ENCODE measurements at regions not wholly inside any gene's neighbourhood (a gene's known extent, or its start where the extent isn't known, plus 50 kb on each side); places are given as distances from the start of the nearest gene placed in this dataset.

DNA sequence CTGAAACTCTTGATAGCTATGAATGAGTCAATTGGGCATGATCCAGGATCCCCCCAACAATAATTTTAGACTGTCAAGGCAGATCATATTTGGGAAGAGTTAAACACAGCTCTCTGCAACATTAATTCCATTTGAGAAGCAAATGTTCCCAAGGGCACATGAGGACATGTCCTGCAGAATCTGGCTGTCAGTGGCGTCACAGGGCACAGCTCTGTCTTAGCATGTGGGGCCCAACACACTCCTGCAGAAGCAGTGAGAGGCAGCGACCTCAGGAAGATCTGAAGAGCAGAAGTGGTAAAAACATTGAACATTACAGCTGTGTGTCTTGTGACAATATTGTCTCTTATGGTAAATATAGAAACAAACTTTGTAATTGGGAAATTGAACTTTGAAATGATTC is 197.1 kb upstream of the PBX1 start:
- DNase-seq: no peak
- no peak overlapping the region for H3K4me3 ChIP-seq
- WGBS, 2 donors: 53 to 67% methylated on average over 2 of the region's 2 CpGs
- TF ChIP-seq POLR2A (IDR thresholded peaks at IDR 0.05): no peak
- TF ChIP-seq, protein P1, sequence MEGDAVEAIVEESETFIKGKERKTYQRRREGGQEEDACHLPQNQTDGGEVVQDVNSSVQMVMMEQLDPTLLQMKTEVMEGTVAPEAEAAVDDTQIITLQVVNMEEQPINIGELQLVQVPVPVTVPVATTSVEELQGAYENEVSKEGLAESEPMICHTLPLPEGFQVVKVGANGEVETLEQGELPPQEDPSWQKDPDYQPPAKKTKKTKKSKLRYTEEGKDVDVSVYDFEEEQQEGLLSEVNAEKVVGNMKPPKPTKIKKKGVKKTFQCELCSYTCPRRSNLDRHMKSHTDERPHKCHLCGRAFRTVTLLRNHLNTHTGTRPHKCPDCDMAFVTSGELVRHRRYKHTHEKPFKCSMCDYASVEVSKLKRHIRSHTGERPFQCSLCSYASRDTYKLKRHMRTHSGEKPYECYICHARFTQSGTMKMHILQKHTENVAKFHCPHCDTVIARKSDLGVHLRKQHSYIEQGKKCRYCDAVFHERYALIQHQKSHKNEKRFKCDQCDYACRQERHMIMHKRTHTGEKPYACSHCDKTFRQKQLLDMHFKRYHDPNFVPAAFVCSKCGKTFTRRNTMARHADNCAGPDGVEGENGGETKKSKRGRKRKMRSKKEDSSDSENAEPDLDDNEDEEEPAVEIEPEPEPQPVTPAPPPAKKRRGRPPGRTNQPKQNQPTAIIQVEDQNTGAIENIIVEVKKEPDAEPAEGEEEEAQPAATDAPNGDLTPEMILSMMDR (IDR thresholded peaks at IDR 0.05): no peak
- no peak overlapping the region for H3K27ac ChIP-seq
- H3K9me3 ChIP-seq: no peaks in the 10 kb centered on the region
- no peaks in the 10 kb centered on the region for H3K27me3 ChIP-seq
- intact Hi-C loops (cut with DNase I; ENCODE audit: low total_unique reads): no loop called here
- no peaks in the 10 kb centered on the region for H3K4me1 ChIP-seq
- no peaks in the 10 kb centered on the region for H3K36me3 ChIP-seq (ENCODE audit: low read depth, missing control alignments)

DNA sequence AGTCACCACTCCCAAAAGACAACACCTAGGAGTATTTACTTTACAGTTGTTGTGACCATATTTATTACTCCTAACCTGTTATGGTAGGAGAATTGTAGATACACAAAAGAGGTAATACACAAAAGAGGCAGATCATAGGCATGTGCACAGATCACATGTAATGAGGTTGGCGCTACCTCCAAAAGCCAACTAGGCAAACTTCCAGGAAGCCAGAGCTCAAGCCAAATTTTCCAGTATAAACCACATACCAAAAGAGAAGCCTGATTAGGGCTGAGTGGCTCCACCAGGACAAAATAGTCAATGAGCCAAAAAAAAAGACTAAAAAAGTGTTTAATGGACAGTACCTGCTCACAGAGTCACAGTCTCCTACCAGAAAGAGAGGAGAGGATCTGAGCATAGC is 195.0 kb upstream of the PBX1 start:
- H3K27me3 ChIP-seq: no peaks in the 10 kb centered on the region
- DNase-seq: no peak
- WGBS, 2 donors: 95 to 100% methylated on average over 1 of the region's 1 CpG
- no peak overlapping the region for H3K27ac ChIP-seq
- no peaks in the 10 kb centered on the region for H3K9me3 ChIP-seq
- intact Hi-C loops (cut with DNase I; ENCODE audit: low total_unique reads): no loop called here
- no peak overlapping the region for H3K4me3 ChIP-seq
- no peaks in the 10 kb centered on the region for H3K4me1 ChIP-seq
- no peaks in the 10 kb centered on the region for H3K36me3 ChIP-seq (ENCODE audit: low read depth, missing control alignments)
- TF ChIP-seq, protein P1 (IDR thresholded peaks at IDR 0.05): no peak
- no peak for TF ChIP-seq POLR2A (IDR thresholded peaks at IDR 0.05)

DNA sequence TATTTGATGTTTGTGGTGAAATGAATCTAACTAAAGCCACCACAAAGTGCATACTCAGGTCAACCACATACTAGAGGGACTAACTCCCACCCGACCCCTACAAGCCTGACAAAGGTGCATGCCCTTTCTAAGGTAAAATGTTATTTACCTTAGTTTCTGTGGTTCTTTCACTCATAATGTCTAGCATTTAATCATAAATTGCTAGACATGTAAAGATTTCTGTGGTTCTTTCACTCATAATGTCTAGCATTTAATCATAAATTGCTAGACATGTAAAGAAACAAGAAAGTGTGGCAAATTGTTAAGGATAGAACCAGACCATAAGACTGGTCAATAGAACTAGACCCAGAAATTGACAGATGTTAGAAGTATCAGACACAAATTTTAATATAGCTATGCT is 193.0 kb upstream of the PBX1 start:
- Histone ChIP-seq H3K36me3 (ENCODE audit: low read depth, missing control alignments) (no peaks in the 10 kb centered on the region), H3K27ac (no peak overlapping the region), H3K27me3 (no peaks in the 10 kb centered on the region), H3K4me1 (no peaks in the 10 kb centered on the region), H3K4me3 (no peak overlapping the region), H3K9me3 (no peaks in the 10 kb centered on the region)
- 79 to 90% methylated on average over 1 of the region's 1 CpG for WGBS, 2 donors
- TF ChIP-seq, protein P1 (IDR thresholded peaks at IDR 0.05): no peak
- no peak for TF ChIP-seq POLR2A (IDR thresholded peaks at IDR 0.05)
- no peak for DNase-seq
- intact Hi-C loops (cut with DNase I; ENCODE audit: low total_unique reads): no loop called here

DNA sequence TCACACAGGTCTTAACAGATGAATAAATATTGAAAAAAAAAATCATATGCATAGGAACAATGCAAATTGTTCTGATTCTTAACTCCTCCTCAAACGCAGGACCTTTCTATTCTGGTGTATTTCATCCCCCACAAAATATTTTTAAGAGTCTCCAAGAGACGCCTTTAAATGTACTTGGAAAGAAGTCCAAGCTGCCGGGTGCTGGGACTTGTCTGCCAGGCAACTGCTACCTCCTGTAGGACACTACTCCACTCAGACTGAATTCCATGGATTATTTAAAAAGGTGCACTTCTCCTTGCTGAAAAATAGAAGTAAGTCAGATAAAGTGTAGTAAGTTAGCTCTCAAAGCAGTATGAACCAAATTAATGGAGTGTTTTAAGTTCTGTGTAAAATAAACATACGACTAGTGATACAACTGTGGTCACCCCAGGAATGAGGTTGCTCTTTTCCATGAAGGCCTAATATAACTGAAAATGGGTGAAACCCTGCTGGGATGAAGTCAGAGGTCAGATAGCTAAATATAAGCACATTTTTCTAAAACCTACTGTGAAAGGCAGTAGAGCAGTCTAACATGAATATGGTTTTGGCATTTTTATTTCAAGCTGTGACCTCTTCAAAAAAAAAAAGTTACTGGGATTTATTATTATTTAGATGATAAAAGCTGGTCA is 189.2 kb upstream of the PBX1 start:
- Histone ChIP-seq H3K4me3 (no peak overlapping the region), H3K9me3 (no peaks in the 10 kb centered on the region), H3K27me3 (no peaks in the 10 kb centered on the region), H3K27ac (no peak overlapping the region), H3K4me1 (no peaks in the 10 kb centered on the region), H3K36me3 (ENCODE audit: low read depth, missing control alignments) (no peaks in the 10 kb centered on the region)
- DNase-seq: no peak
- intact Hi-C loops (cut with DNase I; ENCODE audit: low total_unique reads): no loop called here
- TF ChIP-seq, protein P1 (IDR thresholded peaks at IDR 0.05): no peak
- TF ChIP-seq POLR2A (IDR thresholded peaks at IDR 0.05): no peak
- 59 to 69% methylated on average over 4 of the region's 4 CpGs for WGBS, 2 donors

DNA sequence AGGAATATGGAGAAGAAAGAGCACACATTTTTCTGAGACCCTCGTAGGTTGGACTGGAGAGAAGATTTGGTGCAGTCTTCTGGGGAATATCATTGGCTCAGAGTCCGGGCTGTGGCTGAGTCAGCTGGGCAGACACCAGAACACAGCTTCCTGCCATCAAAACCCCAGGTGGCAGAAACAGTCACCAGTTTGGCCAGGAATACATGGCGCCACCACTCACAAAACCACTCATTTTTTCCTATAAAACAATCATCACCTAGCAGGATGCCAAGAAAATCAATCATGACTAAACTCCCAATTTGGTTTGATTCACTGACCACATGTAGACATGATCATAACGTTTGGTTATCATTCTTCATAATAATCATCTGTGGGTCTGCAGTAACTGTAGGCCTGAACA is 178.1 kb upstream of the PBX1 start:
- Histone ChIP-seq H3K36me3 (ENCODE audit: low read depth, missing control alignments) (no peaks in the 10 kb centered on the region), H3K4me3 (no peak overlapping the region), H3K27ac (no peak overlapping the region), H3K9me3 (no peaks in the 10 kb centered on the region), H3K27me3 (no peaks in the 10 kb centered on the region), H3K4me1 (no peaks in the 10 kb centered on the region)
- DNase-seq: no peak
- TF ChIP-seq POLR2A (IDR thresholded peaks at IDR 0.05): no peak
- TF ChIP-seq, protein P1 (IDR thresholded peaks at IDR 0.05): no peak
- WGBS, 2 donors: 51 to 63% methylated on average over 4 of the region's 4 CpGs
- intact Hi-C loops (cut with DNase I; ENCODE audit: low total_unique reads): no loop called here

Measured in testis (tissue), 2 donors.